Activated T-helper 9 cell treated with anti-CD3 and anti-CD28 coated beads, Interleukin-2, amount 50 U/mL, for 16 hours (primary cell): ENCODE measurements at regions not wholly inside any gene's neighbourhood (a gene's known extent, or its start where the extent isn't known, plus 50 kb on each side); places are given as distances from the start of the nearest gene placed in this dataset.

Experiments
- DNase-seq: peaks from one replicate; pipeline ENCODE4 v3.0.0-alpha.2; 2020; ENCODE audit warnings: low read depth

GRCh38 chr7:386385-386784 is 96.4 kb downstream of the FOXL3 start:
- no peak for DNase-seq

GRCh38 chr7:387132-388022 is 97.4 kb downstream of the FOXL3 start:
- no peak for DNase-seq

- no peak for DNase-seq
These were observed 98.3 kb downstream of the FOXL3 start for GRCh38 chr7:388023-388960.

- no peak for DNase-seq
These were observed 99.2 kb downstream of the FOXL3 start for GRCh38 chr7:388961-389701.

- DNase-seq = no peak
These were observed 100.1 kb downstream of the FOXL3 start for GRCh38 chr7:389911-390601.

GRCh38 chr7:390761-391410 is 100.9 kb downstream of the FOXL3 start:
- DNase-seq = no peak

GRCh38 chr7:391411-391951 is 101.5 kb downstream of the FOXL3 start:
- DNase-seq = no peak

GRCh38 chr7:391961-392524 is 102.1 kb downstream of the FOXL3 start:
- DNase-seq = no peak

GRCh38 chr7:392822-393221 is 102.9 kb downstream of the FOXL3 start:
- DNase-seq = no peak

GRCh38 chr7:395643-396042 is 105.7 kb downstream of the FOXL3 start:
- DNase-seq = no peak

GRCh38 chr7:398888-399287 is 108.9 kb downstream of the FOXL3 start:
- no peak for DNase-seq

- DNase-seq = no peak
These were observed 111.0 kb downstream of the FOXL3 start for GRCh38 chr7:400901-401485.

- DNase-seq = no peak
These were observed 111.5 kb downstream of the FOXL3 start for GRCh38 chr7:401495-401894.

- DNase-seq = no peak
These were observed 114.7 kb downstream of the PDGFA start for GRCh38 chr7:404812-405488.

GRCh38 chr7:405489-406211 is 114.0 kb downstream of the PDGFA start:
- no peak for DNase-seq

GRCh38 chr7:407721-408539 is 111.7 kb downstream of the PDGFA start:
- DNase-seq = no peak

GRCh38 chr7:408751-409311 is 110.8 kb downstream of the PDGFA start:
- no peak for DNase-seq
